T-helper 22 cell (primary cell): ENCODE measurements at regions not wholly inside any gene's neighbourhood (a gene's known extent, or its start where the extent isn't known, plus 50 kb on each side); places are given as distances from the start of the nearest gene placed in this dataset.

Experiments used
- DNase-seq: peaks from one replicate; pipeline ENCODE4 v3.0.0-alpha.2; 2020; ENCODE audit warnings: low read depth

GRCh38 chr11:45347348-45348082 is 61.4 kb upstream of the SYT13 start:
- DNase-seq = no peak

GRCh38 chr11:45345491-45345890 is 59.4 kb upstream of the SYT13 start:
- DNase-seq = no peak

- DNase-seq = no peak
Observed at GRCh38 chr11:45344028-45344427, 57.9 kb upstream of the SYT13 start.

- no peak for DNase-seq
Observed at GRCh38 chr11:45343444-45343843, 57.3 kb upstream of the SYT13 start.

GRCh38 chr11:45341372-45341771 is 55.2 kb upstream of the SYT13 start:
- no peak for DNase-seq

- peak; percentile 74 for DNase-seq
Observed at GRCh38 chr11:45339729-45340519, 53.8 kb upstream of the SYT13 start.

GRCh38 chr11:45337583-45338360 is 51.6 kb upstream of the SYT13 start:
- DNase-seq = no peak

- DNase-seq = no peak
Observed at GRCh38 chr11:45336136-45336535, 50.0 kb upstream of the SYT13 start.
